ENCODE measurements at regions not wholly inside any gene's neighbourhood (a gene's known extent, or its start where the extent isn't known, plus 50 kb on each side); places are given as distances from the start of the nearest gene placed in this dataset.
A peak's percentile ranks its signal among the peaks of the same experiment; 100 is the strongest.

GRCh38 chr5:19210886-19211285 lies 777.1 kb downstream of the CDH18 start:
- Histone ChIP-seq H2BK120ac (ENCODE audit: insufficient read depth, low read length, poor library complexity) (no peak overlapping the region), H4K91ac (ENCODE audit: low read depth, low read length) (no peak overlapping the region), H3K79me2 (ENCODE audit: control insufficient read depth, insufficient read depth, low read length, poor library complexity) (no peaks in the 10 kb centered on the region), H3K27me3 (ENCODE audit: insufficient read depth, low read length) (no peaks in the 10 kb centered on the region), H3K4me2 (ENCODE audit: low read length) (no peak overlapping the region), H3K4ac (ENCODE audit: low read depth, low read length) (no peak overlapping the region), H3K4me1 (ENCODE audit: control insufficient read depth in 1 of 2, insufficient read depth in 2 of 2, low read length in 2 of 2) (no peaks in the 10 kb centered on the region), H4K12ac (ENCODE audit: low read depth, low read length) (no peak overlapping the region), H3K36me3 (ENCODE audit: control insufficient read depth in 1 of 2, insufficient read depth in 2 of 2, low read length in 2 of 2) (no peaks in the 10 kb centered on the region), H3K9me3 (ENCODE audit: insufficient read depth, low read depth, low read length) (no peaks in the 10 kb centered on the region), H2BK12ac (ENCODE audit: low read length) (no peak overlapping the region), H3K79me1 (ENCODE audit: low read length) (no peaks in the 10 kb centered on the region), H3K23ac (ENCODE audit: low read length) (no peak overlapping the region), H3K9ac (ENCODE audit: low read length) (no peak overlapping the region), H3K4me3 (ENCODE audit: low read depth, low read length) (no peak overlapping the region), H4K8ac (ENCODE audit: low read depth, low read length) (no peak overlapping the region), H2AFZ (ENCODE audit: insufficient read depth, low read length, poor library complexity) (no peak overlapping the region), H3K18ac (ENCODE audit: low read length) (no peak overlapping the region), H3K27ac (ENCODE audit: low read depth, low read length) (no peak overlapping the region), H2AK5ac (ENCODE audit: low read length) (no peak overlapping the region), H2BK5ac (ENCODE audit: low read depth, low read length, poor library complexity) (no peak overlapping the region), H3K14ac (ENCODE audit: low read length) (no peak overlapping the region)
- WGBS (ENCODE audit: extremely low coverage, insufficient coverage, insufficient read length): no CpG with 5 or more reads among the region's 1 CpG
- DNase-seq: no peak

- H2BK12ac ChIP-seq (ENCODE audit: low read length): no peak overlapping the region
- no peak overlapping the region for H4K8ac ChIP-seq (ENCODE audit: low read depth, low read length)
- H3K4ac ChIP-seq (ENCODE audit: low read depth, low read length): no peak overlapping the region
- H3K4me1 ChIP-seq (ENCODE audit: control insufficient read depth in 1 of 2, insufficient read depth in 2 of 2, low read length in 2 of 2): no peaks in the 10 kb centered on the region
- H3K18ac ChIP-seq (ENCODE audit: low read length): no peak overlapping the region
- H3K23ac ChIP-seq (ENCODE audit: low read length): no peak overlapping the region
- H3K9ac ChIP-seq (ENCODE audit: low read length): no peak overlapping the region
- no peak overlapping the region for H3K4me3 ChIP-seq (ENCODE audit: low read depth, low read length)
- no peaks in the 10 kb centered on the region for H3K27me3 ChIP-seq (ENCODE audit: insufficient read depth, low read length)
- whole genome bisulfite sequencing (ENCODE audit: extremely low coverage, insufficient coverage, insufficient read length): no CpG with 5 or more reads among the region's 3 CpGs
- DNase-seq: no peak
- H4K12ac ChIP-seq (ENCODE audit: low read depth, low read length): no peak overlapping the region
- H2BK5ac ChIP-seq (ENCODE audit: low read depth, low read length, poor library complexity): no peak overlapping the region
- no peaks in the 10 kb centered on the region for H3K79me2 ChIP-seq (ENCODE audit: control insufficient read depth, insufficient read depth, low read length, poor library complexity)
- H2AK5ac ChIP-seq (ENCODE audit: low read length): no peak overlapping the region
- H3K79me1 ChIP-seq (ENCODE audit: low read length): no peaks in the 10 kb centered on the region
- no peak overlapping the region for H3K27ac ChIP-seq (ENCODE audit: low read depth, low read length)
- H2AFZ ChIP-seq (ENCODE audit: insufficient read depth, low read length, poor library complexity): no peak overlapping the region
- no peaks in the 10 kb centered on the region for H3K36me3 ChIP-seq (ENCODE audit: control insufficient read depth in 1 of 2, insufficient read depth in 2 of 2, low read length in 2 of 2)
- no peak overlapping the region for H3K4me2 ChIP-seq (ENCODE audit: low read length)
- H3K9me3 ChIP-seq (ENCODE audit: insufficient read depth, low read depth, low read length): no peaks in the 10 kb centered on the region
- no peak overlapping the region for H3K14ac ChIP-seq (ENCODE audit: low read length)
- no peak overlapping the region for H4K91ac ChIP-seq (ENCODE audit: low read depth, low read length)
- H2BK120ac ChIP-seq (ENCODE audit: insufficient read depth, low read length, poor library complexity): no peak overlapping the region
These were observed 758.7 kb downstream of the CDH18 start for GRCh38 chr5:19229179-19229835.

GRCh38 chr5:19233573-19233972 lies 754.4 kb downstream of the CDH18 start:
- no peak overlapping the region for H3K4me3 ChIP-seq (ENCODE audit: low read depth, low read length)
- no peak overlapping the region for H2BK5ac ChIP-seq (ENCODE audit: low read depth, low read length, poor library complexity)
- no peaks in the 10 kb centered on the region for H3K79me2 ChIP-seq (ENCODE audit: control insufficient read depth, insufficient read depth, low read length, poor library complexity)
- no peak overlapping the region for H2BK120ac ChIP-seq (ENCODE audit: insufficient read depth, low read length, poor library complexity)
- H3K4me2 ChIP-seq (ENCODE audit: low read length): no peak overlapping the region
- H2AFZ ChIP-seq (ENCODE audit: insufficient read depth, low read length, poor library complexity): no peak overlapping the region
- no peaks in the 10 kb centered on the region for H3K9me3 ChIP-seq (ENCODE audit: insufficient read depth, low read depth, low read length)
- H3K4me1 ChIP-seq (ENCODE audit: control insufficient read depth in 1 of 2, insufficient read depth in 2 of 2, low read length in 2 of 2): peaks cover 4% of the 10 kb centered on the region in 2 experiments
- H3K18ac ChIP-seq (ENCODE audit: low read length): no peak overlapping the region
- H4K91ac ChIP-seq (ENCODE audit: low read depth, low read length): no peak overlapping the region
- no peak overlapping the region for H4K8ac ChIP-seq (ENCODE audit: low read depth, low read length)
- WGBS (ENCODE audit: extremely low coverage, insufficient coverage, insufficient read length): no CpG with 5 or more reads among the region's 2 CpGs
- H3K14ac ChIP-seq (ENCODE audit: low read length): no peak overlapping the region
- H2AK5ac ChIP-seq (ENCODE audit: low read length): no peak overlapping the region
- no peaks in the 10 kb centered on the region for H3K27me3 ChIP-seq (ENCODE audit: insufficient read depth, low read length)
- H3K23ac ChIP-seq (ENCODE audit: low read length): no peak overlapping the region
- H4K12ac ChIP-seq (ENCODE audit: low read depth, low read length): no peak overlapping the region
- H2BK12ac ChIP-seq (ENCODE audit: low read length): no peak overlapping the region
- H3K36me3 ChIP-seq (ENCODE audit: control insufficient read depth in 1 of 2, insufficient read depth in 2 of 2, low read length in 2 of 2): no peaks in the 10 kb centered on the region
- no peak for DNase-seq
- peaks cover 1% of the 10 kb centered on the region for H3K79me1 ChIP-seq (ENCODE audit: low read length)
- H3K9ac ChIP-seq (ENCODE audit: low read length): no peak overlapping the region
- H3K4ac ChIP-seq (ENCODE audit: low read depth, low read length): no peak overlapping the region
- no peak overlapping the region for H3K27ac ChIP-seq (ENCODE audit: low read depth, low read length)

- H2BK5ac ChIP-seq (ENCODE audit: low read depth, low read length, poor library complexity): no peak overlapping the region
- no peak overlapping the region for H3K18ac ChIP-seq (ENCODE audit: low read length)
- H3K36me3 ChIP-seq (ENCODE audit: control insufficient read depth in 1 of 2, insufficient read depth in 2 of 2, low read length in 2 of 2): no peaks in the 10 kb centered on the region
- H3K9ac ChIP-seq (ENCODE audit: low read length): no peak overlapping the region
- WGBS (ENCODE audit: extremely low coverage, insufficient coverage, insufficient read length): no CpG with 5 or more reads among the region's 5 CpGs
- H3K4me1 ChIP-seq (ENCODE audit: control insufficient read depth in 1 of 2, insufficient read depth in 2 of 2, low read length in 2 of 2): peaks cover 4% of the 10 kb centered on the region in 2 experiments
- no peak overlapping the region for H2BK12ac ChIP-seq (ENCODE audit: low read length)
- no peaks in the 10 kb centered on the region for H3K27me3 ChIP-seq (ENCODE audit: insufficient read depth, low read length)
- peaks cover 1% of the 10 kb centered on the region for H3K79me1 ChIP-seq (ENCODE audit: low read length)
- H2AFZ ChIP-seq (ENCODE audit: insufficient read depth, low read length, poor library complexity): no peak overlapping the region
- no peak overlapping the region for H3K4me3 ChIP-seq (ENCODE audit: low read depth, low read length)
- H2BK120ac ChIP-seq (ENCODE audit: insufficient read depth, low read length, poor library complexity): no peak overlapping the region
- DNase-seq: peak in 1 of 2 donors; percentile 6
- H2AK5ac ChIP-seq (ENCODE audit: low read length): no peak overlapping the region
- no peak overlapping the region for H3K4ac ChIP-seq (ENCODE audit: low read depth, low read length)
- no peak overlapping the region for H3K4me2 ChIP-seq (ENCODE audit: low read length)
- H3K79me2 ChIP-seq (ENCODE audit: control insufficient read depth, insufficient read depth, low read length, poor library complexity): no peaks in the 10 kb centered on the region
- no peak overlapping the region for H4K12ac ChIP-seq (ENCODE audit: low read depth, low read length)
- no peak overlapping the region for H3K14ac ChIP-seq (ENCODE audit: low read length)
- H4K91ac ChIP-seq (ENCODE audit: low read depth, low read length): no peak overlapping the region
- H3K23ac ChIP-seq (ENCODE audit: low read length): no peak overlapping the region
- peak overlapping the region; percentile 10 for H3K27ac ChIP-seq (ENCODE audit: low read depth, low read length)
- no peaks in the 10 kb centered on the region for H3K9me3 ChIP-seq (ENCODE audit: insufficient read depth, low read depth, low read length)
- H4K8ac ChIP-seq (ENCODE audit: low read depth, low read length): no peak overlapping the region
These were observed 752.9 kb downstream of the CDH18 start for GRCh38 chr5:19235101-19235584.

Measured in trophoblast cell (in vitro differentiated cells and primary cell).